22Rv1 (cell line): ENCODE measurements at regions not wholly inside any gene's neighbourhood (a gene's known extent, or its start where the extent isn't known, plus 50 kb on each side); places are given as distances from the start of the nearest gene placed in this dataset.
A peak's percentile ranks its signal among the peaks of the same experiment; 100 is the strongest.

ENCODE experiments used
- H3K27ac ChIP-seq: fragments of 450-650 bp; 2 replicates; pipeline ENCODE4 v1.5.1; 2017
- ZFX ChIP-seq: fragments of 450-650 bp; IDR thresholded peaks from 2 replicates; pipeline ENCODE4 v1.6.1; 2017; ENCODE audit warnings: antibody characterized with exemption, borderline replicate concordance
- TF ChIP-seq, protein P1 (sequence below): fragments of 450-650 bp; IDR thresholded peaks from 2 replicates; pipeline ENCODE4 v1.5.1; 2017; ENCODE audit warnings: mild to moderate bottlenecking

DNA sequence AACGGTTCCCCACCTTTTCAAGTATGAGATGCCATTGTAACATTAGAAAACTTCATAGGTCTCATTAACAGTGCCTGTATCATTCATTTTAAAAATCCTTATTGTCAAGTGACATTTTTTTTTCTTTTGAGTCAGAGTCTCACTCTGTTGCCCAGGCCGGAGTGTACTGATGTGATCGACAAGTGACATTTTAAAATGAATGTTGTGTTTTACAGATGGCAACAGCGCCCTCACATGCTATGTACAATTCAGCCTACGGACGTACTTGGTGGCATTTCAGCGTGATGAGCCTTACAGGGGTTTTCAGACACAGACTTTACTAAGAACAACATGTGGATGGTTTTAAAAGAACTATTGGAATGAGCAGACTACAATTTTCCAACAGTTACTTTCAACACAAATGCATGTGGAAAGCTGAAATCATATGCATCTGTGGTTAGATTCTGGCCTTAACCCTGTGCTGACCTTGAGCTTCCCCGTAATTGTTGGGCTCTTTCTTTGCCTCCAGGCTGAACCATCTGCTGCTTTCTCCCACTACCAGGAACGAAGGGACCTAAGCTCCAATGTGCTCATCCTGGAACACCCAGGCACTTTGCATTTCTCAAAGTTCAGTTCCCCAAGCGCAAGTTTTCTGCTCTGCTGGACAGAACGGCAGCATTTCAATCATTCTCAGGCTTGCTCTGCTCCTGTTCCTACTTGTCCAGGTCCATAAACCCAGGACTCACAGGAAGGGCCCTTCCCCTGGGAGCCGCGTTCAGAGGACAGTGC, 119.9 kb upstream of the NDUFV2 start:
- H3K27ac ChIP-seq: no peak overlapping the region
- TF ChIP-seq, protein P1, sequence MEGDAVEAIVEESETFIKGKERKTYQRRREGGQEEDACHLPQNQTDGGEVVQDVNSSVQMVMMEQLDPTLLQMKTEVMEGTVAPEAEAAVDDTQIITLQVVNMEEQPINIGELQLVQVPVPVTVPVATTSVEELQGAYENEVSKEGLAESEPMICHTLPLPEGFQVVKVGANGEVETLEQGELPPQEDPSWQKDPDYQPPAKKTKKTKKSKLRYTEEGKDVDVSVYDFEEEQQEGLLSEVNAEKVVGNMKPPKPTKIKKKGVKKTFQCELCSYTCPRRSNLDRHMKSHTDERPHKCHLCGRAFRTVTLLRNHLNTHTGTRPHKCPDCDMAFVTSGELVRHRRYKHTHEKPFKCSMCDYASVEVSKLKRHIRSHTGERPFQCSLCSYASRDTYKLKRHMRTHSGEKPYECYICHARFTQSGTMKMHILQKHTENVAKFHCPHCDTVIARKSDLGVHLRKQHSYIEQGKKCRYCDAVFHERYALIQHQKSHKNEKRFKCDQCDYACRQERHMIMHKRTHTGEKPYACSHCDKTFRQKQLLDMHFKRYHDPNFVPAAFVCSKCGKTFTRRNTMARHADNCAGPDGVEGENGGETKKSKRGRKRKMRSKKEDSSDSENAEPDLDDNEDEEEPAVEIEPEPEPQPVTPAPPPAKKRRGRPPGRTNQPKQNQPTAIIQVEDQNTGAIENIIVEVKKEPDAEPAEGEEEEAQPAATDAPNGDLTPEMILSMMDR: peak; percentile 56
- no peak for TF ChIP-seq ZFX

DNA sequence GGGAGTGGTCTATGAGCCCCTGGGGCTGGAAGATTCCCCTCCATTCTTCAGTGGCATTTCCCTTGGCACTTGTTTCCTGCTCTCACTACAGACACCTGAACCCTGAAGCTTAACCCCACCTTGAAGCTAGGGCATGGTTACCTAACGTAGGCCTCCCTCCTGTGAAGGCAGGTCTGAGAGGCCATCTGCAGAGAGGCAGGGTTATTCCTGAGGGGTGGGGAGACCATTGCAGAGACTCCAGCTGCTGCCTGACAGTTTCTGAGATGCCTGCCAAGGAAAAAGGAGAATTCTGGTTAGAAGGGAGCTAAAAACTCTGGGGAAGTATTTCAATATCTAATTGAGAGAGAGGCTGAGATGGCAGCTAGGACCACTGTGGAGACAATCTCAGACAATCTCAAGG, 119.3 kb upstream of the NDUFV2 start:
- TF ChIP-seq, protein P1: no peak
- no peak for TF ChIP-seq ZFX
- no peak overlapping the region for H3K27ac ChIP-seq

DNA sequence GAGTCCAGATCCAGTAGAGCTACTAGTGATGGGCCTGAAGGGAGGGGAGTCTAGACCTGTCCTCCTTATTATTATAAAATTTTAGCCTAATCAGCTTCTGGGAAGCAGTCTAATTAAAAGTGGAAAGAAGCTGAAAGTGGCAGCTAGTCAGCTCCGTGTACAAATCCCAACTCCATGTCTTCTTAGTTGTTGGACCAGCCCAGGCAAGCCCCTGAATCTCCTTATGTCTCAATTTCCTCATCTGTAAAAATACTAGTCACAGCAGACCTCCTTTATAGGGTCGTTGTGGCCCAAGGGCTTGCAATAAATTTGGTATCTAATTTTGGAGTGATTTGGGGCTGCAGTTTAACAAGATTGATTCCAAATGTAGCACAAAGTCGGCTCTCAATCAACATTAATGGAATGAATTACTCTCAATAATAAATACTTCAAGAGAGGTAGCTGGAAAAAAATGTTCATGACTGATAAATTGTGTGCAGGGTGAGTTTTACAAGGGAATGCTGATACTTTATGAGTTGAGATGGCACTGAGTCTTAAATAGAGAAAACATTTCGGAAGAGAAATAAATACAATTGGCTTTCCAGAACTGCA, 118.3 kb upstream of the NDUFV2 start:
- H3K27ac ChIP-seq: no peak overlapping the region
- TF ChIP-seq ZFX: no peak
- TF ChIP-seq, protein P1: no peak

DNA sequence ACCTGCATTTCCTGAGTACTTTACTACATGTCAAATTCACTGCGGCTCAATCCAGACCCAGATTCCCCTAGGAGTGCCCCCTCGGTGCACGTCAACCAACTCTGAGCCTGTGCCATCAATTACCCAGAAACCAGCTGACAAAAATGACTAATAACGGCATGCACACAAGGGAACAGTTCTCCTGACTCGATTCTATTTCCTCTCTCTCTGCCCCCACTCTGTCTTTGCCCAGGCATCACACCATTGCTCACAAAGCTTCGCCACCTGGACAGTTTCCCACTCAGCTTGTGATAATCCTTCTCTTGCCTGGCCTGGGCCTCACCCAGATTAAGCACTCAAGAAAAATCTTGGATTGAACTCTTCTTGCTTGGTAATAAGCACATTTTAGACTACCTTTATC, 115.3 kb upstream of the NDUFV2 start:
- H3K27ac ChIP-seq: no peak overlapping the region
- TF ChIP-seq, protein P1: no peak
- TF ChIP-seq ZFX: no peak

DNA sequence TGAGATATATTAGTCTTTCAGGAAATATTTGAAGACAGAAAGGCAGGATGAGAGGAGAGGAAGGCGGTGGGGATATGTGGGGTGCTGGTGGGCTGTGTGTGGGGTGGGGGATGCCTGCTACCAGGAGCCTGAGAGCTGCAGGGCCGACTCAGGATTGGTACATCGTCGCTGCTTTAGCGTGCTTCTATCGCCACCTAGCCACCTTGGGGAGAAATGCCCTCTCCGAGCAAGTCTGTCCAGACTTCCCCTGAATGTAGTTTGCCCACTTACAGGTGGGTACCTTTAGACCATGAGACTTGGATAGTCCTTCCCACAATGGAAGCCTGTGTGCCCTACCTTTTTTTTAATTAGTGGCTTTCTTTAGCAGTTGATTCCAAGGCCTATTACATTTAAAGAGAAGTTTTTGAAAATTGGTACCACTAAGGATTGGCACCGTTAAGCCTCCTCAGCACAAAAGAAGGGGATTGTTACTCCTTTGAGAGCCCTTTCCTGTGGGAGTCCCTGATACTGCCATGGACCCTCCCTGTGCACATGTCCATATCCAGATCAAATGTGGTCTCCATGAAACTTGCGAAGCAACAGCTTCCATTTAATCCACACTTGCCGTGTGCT, 114.1 kb upstream of the NDUFV2 start:
- no peak overlapping the region for H3K27ac ChIP-seq
- no peak for TF ChIP-seq ZFX
- TF ChIP-seq, protein P1: peak; percentile 83

DNA sequence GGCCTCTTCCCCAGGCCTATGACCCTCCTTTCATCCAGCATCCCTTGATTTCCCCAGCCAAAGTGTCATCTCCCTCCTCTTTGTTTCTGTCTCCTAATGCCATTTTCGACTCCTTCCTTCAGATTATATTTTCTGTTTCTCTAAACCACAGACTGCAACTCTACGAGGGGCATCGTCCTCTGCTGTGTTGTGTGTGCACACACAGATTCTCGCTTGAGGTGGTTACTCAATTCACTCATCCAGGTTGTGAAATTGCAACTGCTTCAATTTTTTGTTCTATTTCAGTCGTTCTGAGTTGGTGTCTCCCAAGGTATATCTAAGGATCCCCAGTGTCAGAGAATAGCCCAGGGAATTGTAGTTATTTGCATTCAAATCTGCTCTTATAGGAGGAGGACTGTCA, 113.5 kb upstream of the NDUFV2 start:
- TF ChIP-seq, protein P1: no peak
- no peak for TF ChIP-seq ZFX
- H3K27ac ChIP-seq: no peak overlapping the region

DNA sequence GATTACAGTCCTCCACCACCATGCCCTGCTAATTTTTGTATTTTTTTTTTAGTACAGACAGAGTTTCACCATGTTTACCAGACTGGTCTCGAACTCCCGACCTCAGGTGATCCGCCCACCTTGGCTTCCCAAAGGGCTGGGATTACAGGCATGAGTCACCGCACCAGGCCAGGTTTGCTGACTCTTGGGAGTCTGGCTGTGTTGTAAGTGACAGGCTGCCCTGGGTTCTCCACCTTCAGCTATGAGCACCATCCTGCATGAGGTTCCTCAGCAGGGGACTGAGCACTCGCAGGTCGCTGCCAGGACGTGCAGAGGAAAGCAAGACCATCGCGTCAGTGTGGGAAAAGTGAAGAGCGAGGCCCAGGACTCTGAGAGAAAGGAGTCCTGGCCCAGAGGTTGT, 112.6 kb upstream of the NDUFV2 start:
- TF ChIP-seq, protein P1: no peak
- TF ChIP-seq ZFX: no peak
- no peak overlapping the region for H3K27ac ChIP-seq
